GM21717 (cell line): ENCODE measurements at regions not wholly inside any gene's neighbourhood (a gene's known extent, or its start where the extent isn't known, plus 50 kb on each side); places are given as distances from the start of the nearest gene placed in this dataset.

ENCODE experiments used
- ATAC-seq: cut with Tn5 transposase; IDR thresholded peaks from one replicate; pipeline ENCODE4 v1.9.1; 2021; ENCODE audit warnings: mild to moderate bottlenecking, moderate library complexity; ENCODE audit not compliant: unreplicated experiment

DNA sequence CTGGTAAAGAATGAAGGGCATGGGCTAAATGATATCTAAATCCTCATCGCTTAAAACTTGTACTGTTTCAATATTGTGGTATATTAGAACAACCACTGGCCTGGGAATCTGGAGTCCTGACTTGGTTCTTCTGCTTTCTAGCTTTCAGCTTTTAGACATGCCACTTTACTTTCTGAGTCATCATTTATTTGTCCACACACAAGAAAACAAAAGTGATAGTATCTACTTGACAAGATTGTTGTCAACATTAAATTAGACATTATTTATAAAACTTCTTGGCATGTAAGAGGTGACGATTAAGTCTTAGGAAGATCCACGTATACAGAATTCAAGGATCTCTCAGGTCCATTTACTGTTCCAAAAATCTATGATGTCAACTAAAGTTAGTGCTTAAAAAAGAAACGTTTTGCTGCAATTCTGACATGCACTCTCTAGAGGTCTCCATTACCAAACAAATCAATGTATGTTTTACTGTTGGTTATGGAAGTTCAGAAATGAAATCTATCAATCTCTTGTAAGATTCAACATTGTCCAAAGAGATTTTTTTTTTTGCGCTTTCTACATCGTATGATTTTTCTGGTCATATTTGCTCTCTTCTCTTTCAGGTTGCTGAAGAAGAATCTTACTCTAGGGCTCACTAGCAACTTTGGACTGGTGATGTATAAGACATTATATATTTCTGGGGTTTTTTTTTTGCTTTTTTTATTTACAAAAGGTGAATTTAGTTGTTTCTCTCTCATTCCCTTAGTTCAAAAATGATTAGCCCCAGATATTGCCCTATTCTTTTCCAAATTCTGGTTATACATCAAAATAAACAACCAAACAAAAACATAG, 53.6 kb upstream of the DYNC1I1 start:
- ATAC-seq, result peak; percentile 48

DNA sequence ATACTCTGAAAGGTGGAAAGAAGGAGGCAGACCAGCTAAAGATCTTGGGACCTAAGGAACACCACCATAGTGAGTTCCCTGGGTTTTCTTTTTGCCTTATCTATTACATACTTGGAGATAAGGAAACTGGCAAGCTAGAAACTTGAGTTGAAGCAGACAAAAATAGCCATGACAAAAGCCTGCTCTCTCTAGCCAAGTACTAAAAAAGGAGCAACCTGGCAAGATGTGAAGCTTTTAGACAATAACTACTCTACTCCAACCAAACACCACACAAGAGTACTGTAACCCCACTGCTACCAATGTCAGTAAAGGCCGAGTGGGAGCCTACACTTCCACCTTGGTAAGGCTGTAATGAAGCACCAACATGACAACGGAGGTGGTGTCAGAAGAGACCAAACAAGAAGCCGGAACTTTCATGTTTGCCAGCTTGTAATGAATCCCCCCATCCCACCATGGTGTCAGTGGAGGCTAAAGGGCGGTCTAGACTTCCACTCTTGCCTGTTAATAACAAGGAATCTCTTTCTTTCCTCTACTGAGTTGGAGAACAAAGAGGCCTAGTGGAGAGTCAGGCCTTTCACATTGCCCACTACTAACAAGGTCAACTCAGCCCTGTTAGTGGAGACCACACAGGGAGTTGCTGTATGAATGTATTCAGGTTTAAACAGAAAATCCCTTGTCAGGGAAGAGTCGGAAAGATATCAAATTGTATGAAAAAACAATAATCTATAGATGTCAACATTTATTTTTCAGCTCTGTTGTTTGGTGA, 55.8 kb upstream of the DYNC1I1 start:
- ATAC-seq, result no peak

DNA sequence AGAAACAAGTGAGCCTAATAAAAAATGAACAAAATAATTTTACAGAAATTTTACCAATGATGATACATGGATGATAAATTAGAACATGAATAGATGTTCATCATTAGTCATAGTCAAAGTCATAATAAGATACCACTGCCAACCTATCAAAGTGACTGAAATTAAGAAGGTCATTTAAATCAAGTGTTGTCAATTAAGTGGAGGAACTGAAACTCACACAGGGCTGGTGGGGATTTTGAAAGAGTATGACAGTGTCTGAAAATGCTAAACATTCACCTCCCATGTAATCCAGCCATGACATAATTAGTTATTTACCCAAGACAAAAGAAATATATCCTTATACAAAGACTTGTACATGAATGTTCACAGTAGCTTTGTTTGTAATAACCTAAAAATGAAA, 57.1 kb upstream of the DYNC1I1 start:
- peak; percentile 91 for ATAC-seq

DNA sequence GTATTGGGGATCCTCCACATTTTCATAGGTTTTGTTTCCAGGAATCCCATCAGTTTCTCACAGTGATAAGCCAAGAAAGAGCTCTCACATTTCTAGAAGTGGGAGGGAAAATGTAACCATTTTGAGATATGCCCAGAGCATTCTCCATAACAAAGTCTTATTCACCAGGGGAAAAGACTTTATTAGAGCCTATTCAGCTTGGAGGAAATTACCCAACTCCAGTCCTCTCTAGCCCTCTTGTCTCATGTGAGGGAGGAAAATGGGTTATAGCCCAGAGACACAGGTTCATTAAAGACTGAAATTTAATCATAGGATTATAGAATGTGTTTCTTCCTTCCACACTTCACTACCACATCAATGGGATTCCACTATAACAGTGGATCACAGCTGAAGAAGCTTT, 61.6 kb upstream of the DYNC1I1 start:
- ATAC-seq, result no peak

DNA sequence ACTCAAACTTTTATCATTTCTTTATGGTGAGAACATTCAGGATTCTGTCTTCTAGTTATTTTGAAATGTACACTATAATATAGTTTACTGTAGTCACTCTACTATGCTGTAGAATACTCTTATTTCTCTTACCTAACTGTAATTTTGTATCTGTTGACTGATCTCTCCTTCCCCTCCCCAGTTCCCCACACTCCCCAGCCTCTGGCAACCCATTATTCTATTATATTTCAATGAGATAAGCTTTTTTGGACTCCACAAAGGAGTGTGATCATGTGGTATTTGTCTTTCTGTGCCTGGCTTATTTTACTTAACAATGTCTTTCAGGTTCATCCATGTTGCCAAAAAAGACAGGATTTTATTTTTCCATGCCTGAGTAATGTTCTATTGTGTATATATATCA, 71.4 kb upstream of the DYNC1I1 start:
- no peak for ATAC-seq

DNA sequence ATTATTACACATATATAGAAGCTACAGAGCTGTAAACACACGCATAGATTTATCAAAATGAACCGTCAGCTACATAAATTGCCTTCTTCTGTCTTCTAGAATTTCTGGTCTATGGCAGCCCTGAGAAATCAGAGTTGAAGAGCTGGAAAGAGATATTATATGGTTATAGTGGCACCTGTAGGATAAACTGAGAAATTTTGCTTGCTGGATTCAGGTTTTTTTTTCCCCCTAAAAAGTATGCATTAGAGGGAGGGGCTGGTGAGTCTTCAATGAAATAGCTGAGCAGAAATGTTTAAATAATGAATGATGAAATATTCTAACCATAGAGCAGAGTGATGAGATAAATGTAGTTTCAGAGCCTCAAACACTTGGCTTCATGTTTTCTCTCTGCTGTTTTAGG, 78.0 kb upstream of the DYNC1I1 start:
- ATAC-seq, result no peak

DNA sequence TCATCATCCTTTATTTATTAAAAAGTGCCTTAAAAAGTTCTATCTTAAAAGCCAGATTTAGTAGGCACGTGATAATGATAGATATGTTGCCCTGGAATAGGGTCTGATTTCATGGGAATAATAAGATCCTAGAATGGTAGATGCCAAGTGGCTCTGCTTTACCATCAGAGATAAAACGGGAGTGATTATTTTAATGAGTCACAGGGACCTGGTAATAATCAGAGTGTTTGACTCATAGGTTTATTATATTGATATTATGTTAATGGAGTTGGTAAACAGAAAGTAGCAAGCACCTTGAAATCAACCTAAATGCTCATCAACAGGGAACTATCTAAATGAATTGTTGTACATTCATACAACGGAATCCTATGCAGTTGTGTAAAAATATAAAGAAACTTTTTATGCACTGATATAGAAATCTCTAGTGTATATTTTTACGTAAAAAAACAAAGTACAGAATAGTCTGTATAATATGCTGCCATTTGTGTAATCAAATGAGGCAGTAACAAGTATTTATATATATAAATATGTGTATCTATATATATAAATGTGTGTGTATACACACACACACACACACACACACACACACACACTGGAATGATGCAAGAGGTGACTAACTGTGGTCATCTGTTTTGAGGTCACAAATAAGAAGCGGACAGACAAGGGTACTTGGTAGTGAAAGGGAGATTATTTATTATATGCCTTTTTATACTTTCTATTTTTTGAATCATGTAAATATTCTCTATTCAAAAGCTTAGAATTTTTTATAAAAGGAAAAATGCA, 78.6 kb upstream of the DYNC1I1 start:
- ATAC-seq, result no peak

DNA sequence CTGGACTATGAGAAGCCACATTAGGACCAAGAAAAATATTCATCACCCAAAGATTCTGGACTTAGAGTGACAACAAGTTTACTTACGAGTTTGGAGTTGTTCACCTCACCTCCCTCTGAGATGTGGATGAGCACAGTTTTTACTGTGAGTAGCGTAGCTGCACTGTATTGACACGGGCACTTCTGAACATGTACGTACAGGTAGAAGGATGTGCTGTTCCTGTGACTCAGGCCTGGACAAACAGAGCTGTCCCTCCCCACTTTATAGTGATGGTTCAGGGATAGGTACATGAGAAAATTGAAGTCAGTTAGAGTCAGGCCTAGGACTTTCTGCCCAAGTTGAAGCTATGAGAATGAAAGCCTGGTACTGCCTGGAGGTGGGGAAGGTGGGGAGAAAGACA, 80.9 kb upstream of the DYNC1I1 start:
- ATAC-seq, result no peak

DNA sequence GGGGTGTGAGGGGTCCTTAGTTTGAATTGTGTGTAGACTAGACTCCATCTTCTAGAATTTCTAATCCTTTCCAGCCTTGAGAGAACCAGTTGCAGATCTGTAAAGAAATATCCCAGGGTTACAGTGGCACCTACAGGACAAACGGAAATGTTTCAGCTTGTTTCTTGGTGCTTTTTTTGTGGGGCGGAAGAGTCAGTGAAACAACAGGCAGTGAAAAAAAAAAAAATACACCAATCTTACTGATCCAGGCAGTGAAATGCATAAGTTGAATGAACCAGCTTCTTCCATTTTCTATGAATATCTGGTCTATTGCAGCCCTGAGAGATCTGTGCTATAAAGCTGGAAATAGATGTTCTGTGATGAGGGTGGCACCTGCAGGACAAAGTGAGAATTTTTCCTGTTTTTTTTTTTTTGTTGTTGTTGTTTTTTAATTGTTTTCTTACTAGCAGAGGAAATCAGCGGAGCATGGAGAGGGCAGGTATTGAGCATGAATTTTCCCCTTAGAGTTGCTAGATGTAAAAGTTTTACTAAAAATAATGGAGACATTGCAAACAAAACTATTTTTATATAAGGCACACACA, 81.9 kb upstream of the DYNC1I1 start:
- ATAC-seq, result peak; percentile 67

DNA sequence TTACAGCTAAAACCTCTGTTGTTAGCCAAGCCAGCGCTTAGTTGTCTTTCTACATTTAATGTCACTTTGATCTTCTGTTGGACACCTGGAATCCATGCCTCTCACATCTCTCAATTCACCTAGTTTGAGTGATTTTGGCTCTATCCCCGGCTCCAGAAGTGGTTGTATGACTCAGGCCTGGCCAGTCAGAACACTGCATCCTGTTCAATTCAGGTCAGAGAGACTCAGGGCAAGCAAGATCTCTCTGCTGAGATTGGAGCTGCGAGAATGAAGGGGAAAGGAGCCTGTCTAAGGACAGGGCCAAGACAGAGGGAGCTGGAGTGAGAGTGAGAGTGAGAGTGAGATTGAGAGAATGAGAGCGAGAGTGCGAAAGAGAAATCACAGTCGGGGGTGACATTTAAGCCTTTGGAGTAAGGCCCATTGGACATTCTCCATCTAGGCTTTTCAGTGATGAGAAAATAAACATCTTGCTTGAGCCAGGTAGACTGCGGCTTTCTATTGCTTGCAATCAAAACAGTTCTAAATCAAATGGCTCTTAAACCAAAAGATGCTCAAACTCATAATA, 83.3 kb upstream of the DYNC1I1 start:
- no peak for ATAC-seq

DNA sequence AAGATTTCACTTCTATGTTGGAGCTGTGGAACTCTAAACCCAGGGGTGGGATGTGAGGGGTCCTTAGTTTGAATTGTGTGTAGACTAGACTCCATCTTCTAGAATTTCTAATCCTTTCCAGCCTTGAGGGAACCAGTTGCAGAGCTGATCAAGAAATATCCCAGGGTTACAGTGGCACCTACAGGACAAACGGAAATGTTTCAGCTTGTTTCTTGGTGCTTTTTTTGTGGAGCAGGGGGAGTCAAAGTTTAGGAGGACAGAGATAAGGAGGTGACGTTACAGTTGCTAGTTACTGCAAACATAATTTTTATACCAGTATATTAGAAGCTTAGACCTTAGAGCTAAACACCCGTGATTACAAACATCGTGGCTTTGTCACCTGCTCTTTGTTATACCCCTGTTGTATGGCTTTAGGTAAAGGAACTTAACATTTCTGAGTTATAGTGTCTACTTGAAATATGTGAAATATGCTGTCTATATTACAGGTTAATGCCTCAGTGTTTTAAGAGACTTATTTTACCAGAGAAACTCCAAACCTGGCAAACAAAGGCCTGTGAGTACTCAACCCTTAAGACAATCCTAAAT, 84.5 kb upstream of the DYNC1I1 start:
- ATAC-seq, result no peak

DNA sequence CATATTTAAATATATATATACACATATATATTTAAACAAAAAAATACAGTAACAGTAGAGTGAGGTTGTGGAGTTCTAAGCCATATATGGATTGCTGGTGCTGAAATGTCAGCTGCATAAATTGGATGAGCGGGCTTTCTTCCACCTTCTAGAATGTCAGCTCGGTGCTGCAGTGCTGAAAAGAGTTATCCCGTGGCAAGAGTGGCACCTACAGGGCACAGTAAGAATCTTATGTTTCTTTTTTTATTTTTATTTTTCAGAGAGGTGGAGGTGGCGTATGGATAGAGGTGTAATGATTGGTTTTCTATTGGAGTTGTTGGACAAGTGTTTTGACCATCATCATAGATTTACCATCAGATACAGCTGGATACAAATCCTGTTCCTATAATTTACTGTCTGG, 86.2 kb upstream of the DYNC1I1 start:
- ATAC-seq, result no peak

DNA sequence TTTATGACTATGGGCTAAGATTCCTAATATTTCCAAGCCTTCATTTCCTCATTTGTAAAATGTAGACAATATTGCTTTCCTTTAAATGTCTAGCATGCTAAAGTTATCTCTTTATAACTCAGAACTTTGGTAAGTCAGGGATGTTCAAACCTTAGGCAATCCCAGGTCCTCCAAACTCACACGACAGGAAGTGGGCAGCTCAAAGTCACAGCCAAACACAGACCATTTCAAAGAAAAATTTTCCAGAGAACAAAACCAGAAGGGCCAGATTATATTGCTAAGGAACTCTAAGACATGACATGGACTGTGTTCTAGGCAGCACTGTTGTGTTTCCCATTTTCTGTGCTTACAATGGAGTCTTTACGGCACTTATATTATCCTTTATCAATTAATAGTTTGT, 87.8 kb upstream of the DYNC1I1 start:
- no peak for ATAC-seq

DNA sequence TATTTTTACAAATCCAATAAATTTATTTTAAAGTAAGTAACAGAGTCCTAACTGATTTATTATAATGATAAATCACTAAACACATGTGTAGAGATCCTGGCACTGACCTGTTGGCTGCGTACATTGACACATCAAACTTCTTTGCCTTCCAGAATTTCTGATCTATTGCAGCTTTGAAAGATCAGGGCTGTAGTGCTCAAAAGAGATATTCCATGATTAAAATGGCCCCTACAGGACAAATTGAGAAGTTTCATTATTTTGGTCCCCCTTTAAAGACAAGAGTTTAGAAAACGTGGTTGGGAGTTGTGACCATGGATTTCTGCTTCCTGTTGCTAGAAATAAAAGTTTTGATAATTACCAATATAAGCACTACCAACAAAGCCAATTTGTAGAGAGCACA, 87.7 kb upstream of the PDK4 start:
- ATAC-seq, result no peak

DNA sequence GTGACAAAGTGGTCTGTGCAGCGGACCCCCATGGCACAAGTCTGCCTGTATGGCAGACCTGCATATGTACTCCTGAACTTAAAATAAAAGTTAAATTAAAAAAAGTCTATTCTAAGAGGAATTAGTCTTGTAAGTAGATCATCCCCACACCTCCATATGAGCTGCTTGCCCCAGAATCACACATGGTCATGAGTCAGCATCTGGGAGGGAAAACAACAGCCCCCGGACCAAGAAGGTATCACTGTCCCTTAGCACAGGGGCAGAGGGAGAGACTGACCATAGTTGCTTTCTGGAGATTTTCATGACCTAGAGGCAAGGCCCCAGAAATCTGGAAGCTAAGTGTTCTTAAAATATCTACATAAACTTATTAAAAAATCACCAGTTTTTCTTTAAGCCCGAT, 86.6 kb upstream of the PDK4 start:
- no peak for ATAC-seq

DNA sequence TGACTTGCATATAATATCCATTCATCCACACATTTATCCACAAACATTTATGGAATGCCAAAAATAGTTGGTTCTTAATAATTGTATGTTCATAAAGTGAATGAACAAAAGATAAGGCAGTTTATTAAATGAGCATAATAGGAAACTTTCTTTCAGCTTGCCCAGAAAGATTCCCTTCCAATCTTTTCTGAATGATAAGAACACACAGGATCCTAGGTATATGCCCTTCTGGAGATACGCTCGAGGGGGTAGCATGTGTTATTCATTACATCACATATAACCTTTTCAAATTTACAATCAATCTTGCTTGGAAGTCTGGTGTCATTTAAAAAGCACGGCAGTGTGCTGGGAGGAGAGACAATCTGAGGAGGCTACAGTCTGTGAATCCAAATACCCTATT, 80.4 kb upstream of the PDK4 start:
- no peak for ATAC-seq

DNA sequence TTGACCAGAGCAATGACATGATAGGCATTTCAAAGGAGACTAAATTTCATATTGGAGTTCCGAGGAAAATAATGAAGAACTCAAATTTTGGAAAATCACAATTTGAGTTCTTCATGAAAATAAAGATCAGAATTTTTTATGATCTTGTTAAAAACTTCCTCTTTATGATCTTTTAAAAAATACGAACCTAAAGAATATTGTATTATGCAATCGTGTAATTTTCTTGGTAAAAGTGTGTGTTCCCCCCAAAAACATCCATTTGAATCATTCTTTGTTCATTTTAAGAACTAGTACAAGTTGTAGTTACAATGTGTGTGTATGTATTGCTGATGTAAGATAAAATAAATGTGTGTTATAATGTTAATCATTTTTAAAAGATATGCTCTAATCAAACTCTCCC, 79.3 kb upstream of the PDK4 start:
- ATAC-seq, result no peak

DNA sequence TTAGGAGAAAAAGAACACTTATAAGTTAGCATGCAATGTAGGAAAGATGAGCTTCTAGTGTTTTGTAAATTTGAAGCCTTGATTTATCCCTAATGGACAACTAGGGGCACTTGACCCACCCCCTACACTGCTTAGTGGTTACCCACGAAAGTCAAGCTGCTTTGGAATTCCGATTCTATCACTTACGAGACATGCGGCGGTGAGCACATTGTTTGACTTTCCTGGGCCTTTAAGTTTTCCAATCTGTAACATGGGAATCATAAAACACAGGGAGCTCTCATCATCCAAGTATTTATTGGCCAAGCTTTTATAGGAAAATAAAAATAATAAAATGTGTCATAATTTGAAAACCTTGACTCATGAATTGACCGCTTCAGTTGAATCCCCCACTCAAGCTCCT, 78.7 kb upstream of the PDK4 start:
- no peak for ATAC-seq

DNA sequence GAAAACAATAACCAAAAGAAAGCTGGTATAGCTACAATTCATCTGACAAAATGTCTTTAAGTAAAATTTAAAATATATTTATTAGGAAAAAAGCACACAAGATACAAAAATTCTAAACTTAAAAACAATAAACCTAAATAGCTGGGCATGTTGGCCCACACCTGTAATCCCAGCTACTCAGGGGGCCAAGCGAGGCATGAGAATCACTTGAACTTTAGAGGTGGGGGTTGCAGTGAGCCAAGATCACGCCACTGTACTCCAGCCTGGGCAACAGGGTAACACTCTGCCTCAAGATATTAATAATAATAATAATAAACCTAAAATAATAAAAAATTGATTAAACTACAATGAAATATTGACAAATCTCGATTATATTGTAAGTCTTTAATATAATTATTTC, 77.8 kb upstream of the PDK4 start:
- ATAC-seq, result no peak

DNA sequence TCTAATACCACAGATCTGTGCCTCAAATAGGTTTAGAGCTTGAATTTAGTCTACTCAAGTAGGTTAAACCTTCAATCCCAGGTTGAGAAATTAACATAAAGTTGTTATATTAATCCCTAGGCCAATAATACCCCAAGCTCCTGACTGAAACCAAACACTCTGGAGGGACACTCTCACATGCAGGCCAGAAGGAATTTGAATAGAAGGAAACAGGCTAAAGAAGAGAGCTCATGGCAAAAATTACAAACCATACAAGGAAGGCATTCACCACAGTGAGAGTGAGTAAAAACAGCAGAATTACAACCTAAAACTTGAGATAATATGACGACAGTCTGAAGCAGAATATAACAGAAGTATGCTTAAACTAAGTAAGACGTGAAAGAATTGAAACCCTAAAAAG, 76.1 kb upstream of the PDK4 start:
- ATAC-seq, result no peak

DNA sequence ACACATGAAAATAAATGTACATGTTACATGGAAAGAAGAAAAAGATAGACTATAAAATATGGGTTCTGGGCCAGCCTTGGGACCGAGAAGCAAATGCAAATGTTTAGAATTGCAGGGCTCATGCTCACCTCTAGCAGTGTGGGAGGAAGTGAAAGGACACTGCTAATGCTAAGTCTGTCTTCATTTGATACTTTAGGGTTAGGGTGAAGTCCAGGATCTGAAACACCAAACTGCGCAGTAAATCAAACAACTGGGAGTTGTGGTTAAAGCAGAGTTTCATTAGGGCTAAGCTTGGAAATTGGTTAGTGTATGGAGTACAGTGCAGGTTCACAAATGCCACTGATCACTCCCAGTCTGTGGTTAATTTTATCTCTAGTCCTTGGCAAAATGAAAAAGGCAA, 73.2 kb upstream of the PDK4 start:
- ATAC-seq, result peak; percentile 89
